NCI-H128 (cell line): ENCODE measurements at regions not wholly inside any gene's neighbourhood (a gene's known extent, or its start where the extent isn't known, plus 50 kb on each side); places are given as distances from the start of the nearest gene placed in this dataset.

ENCODE experiments used
- DNase-seq: peaks from one replicate; lab custom pipeline; 2025; ENCODE audit not compliant: unreplicated experiment; lab: John Stamatoyannopoulos, UW

- DNase-seq: no peak
Measured at GRCh38 chr4:108369035-108369655, 200.4 kb upstream of the LEF1 start.

- no peak for DNase-seq
Measured at GRCh38 chr4:108367751-108368150, 199.0 kb upstream of the LEF1 start.

- DNase-seq: no peak
Measured at GRCh38 chr4:108366716-108367115, 198.0 kb upstream of the LEF1 start.

- DNase-seq: no peak
Measured at GRCh38 chr4:108365551-108365950, 196.8 kb upstream of the LEF1 start.

- DNase-seq: no peak
Measured at GRCh38 chr4:108361886-108362285, 193.2 kb upstream of the LEF1 start.

GRCh38 chr4:108361446-108361820, 192.7 kb upstream of the LEF1 start:
- DNase-seq: no peak

GRCh38 chr4:108360754-108361445, 192.2 kb upstream of the LEF1 start:
- DNase-seq: no peak

GRCh38 chr4:108359986-108360681, 191.4 kb upstream of the LEF1 start:
- no peak for DNase-seq

GRCh38 chr4:108359130-108359985, 190.6 kb upstream of the LEF1 start:
- no peak for DNase-seq

- DNase-seq: no peak
Measured at GRCh38 chr4:108355902-108356535, 187.3 kb upstream of the LEF1 start.

GRCh38 chr4:108355186-108355901, 186.6 kb upstream of the LEF1 start:
- DNase-seq: no peak

GRCh38 chr4:108352664-108353308, 184.1 kb upstream of the LEF1 start:
- DNase-seq: no peak

GRCh38 chr4:108351791-108352190, 183.1 kb upstream of the LEF1 start:
- DNase-seq: no peak

GRCh38 chr4:108350332-108350731, 181.6 kb upstream of the LEF1 start:
- DNase-seq: no peak

- no peak for DNase-seq
Measured at GRCh38 chr4:108346818-108347210, 178.1 kb upstream of the LEF1 start.

GRCh38 chr4:108345862-108346817, 177.4 kb upstream of the LEF1 start:
- no peak for DNase-seq

- DNase-seq: no peak
Measured at GRCh38 chr4:108342325-108342970, 173.7 kb upstream of the LEF1 start.

- DNase-seq: no peak
Measured at GRCh38 chr4:108337923-108338322, 169.2 kb upstream of the LEF1 start.
